ENCODE measurements at regions not wholly inside any gene's neighbourhood (a gene's known extent, or its start where the extent isn't known, plus 50 kb on each side); places are given as distances from the start of the nearest gene placed in this dataset.
"Not testable (repeated sequence)": the region's sequence is repeated elsewhere in the genome, so short reads cannot be mapped to it uniquely, and the experiment has no call there.

- DNase-seq (ENCODE audit: insufficient read length, low spot score); FAIRE-seq: not testable (repeated sequence)
These were observed 173.0 kb downstream of the DMAC1 start for GRCh38 chr9:7626571-7627029.

GRCh38 chr9:7622481-7622880, 177.1 kb downstream of the DMAC1 start:
- no peak for FAIRE-seq
- DNase-seq (ENCODE audit: insufficient read length, low spot score), result no peak

GRCh38 chr9:7615344-7615743, 184.2 kb downstream of the DMAC1 start:
- DNase-seq (ENCODE audit: insufficient read length, low spot score) (no peak), FAIRE-seq (no peak)

DNA sequence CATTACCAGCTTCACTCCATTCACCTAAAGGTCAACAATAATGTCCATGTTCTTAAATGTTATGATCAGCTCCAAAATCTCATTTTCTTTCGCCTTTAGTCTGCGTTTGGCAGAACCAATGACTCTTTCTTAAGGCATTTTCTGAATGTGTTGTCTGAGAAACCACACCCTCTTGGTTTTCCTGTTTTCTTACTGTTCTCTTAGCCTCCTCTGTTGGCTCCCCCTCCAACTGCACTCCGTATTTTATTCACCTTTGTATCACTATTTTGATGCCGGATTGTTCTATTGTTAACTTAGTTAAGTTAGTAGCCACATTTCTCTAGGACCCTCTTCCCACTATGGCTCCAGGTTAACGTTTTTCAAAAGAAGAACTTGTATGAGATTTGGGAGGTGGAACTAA, 185.6 kb downstream of the DMAC1 start:
- FAIRE-seq, result no peak
- DNase-seq (ENCODE audit: insufficient read length, low spot score), result no peak

DNA sequence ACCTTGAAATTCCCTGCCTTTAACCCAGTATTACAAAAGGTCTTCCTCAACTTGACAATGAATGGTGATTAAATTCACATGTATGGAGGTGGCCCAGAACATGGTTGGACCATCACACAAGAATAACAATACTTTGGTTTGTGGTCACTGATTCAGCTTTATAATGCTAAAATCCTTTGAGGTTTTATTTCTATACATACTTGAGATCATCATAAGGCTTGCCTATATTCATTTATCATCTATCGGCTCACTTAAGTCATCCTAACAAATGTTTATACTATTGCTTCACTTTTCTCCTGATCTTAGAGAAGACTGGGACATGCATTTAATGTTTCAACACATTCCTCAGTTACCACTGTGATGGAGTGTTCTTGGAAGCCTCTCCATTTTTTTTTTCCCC, 191.3 kb downstream of the DMAC1 start:
- FAIRE-seq (no peak), DNase-seq (ENCODE audit: insufficient read length, low spot score) (no peak)

DNA sequence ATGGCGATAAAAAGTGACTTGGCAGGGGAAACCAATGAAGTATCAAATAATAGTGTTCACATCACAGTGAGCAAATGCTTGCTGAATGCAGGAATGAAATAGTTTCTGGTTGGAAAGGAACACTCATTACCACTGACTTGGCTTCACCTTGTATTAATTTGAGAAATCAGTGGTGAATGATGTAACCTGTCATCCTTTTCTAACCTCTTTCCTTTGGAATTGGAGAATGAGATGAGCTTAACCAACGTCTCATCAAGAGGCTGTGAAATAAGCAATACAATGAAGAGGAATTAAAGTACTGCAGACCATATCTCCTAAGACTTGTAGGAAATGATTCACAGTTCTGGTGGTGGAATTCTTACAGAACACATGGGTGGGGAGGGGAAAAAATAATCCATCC, 192.2 kb downstream of the DMAC1 start:
- DNase-seq (ENCODE audit: insufficient read length, low spot score) (no peak), FAIRE-seq (no peak)

GRCh38 chr9:7606591-7606990, 193.0 kb downstream of the DMAC1 start:
- DNase-seq (ENCODE audit: insufficient read length, low spot score), result no peak
- FAIRE-seq, result no peak

- DNase-seq (ENCODE audit: insufficient read length, low spot score) (no peak), FAIRE-seq (no peak)
These were observed 197.8 kb downstream of the DMAC1 start for GRCh38 chr9:7601739-7602138.

- DNase-seq (ENCODE audit: insufficient read length, low spot score) (no peak), FAIRE-seq (no peak)
These were observed 201.9 kb downstream of the DMAC1 start for GRCh38 chr9:7597716-7598115.

DNA sequence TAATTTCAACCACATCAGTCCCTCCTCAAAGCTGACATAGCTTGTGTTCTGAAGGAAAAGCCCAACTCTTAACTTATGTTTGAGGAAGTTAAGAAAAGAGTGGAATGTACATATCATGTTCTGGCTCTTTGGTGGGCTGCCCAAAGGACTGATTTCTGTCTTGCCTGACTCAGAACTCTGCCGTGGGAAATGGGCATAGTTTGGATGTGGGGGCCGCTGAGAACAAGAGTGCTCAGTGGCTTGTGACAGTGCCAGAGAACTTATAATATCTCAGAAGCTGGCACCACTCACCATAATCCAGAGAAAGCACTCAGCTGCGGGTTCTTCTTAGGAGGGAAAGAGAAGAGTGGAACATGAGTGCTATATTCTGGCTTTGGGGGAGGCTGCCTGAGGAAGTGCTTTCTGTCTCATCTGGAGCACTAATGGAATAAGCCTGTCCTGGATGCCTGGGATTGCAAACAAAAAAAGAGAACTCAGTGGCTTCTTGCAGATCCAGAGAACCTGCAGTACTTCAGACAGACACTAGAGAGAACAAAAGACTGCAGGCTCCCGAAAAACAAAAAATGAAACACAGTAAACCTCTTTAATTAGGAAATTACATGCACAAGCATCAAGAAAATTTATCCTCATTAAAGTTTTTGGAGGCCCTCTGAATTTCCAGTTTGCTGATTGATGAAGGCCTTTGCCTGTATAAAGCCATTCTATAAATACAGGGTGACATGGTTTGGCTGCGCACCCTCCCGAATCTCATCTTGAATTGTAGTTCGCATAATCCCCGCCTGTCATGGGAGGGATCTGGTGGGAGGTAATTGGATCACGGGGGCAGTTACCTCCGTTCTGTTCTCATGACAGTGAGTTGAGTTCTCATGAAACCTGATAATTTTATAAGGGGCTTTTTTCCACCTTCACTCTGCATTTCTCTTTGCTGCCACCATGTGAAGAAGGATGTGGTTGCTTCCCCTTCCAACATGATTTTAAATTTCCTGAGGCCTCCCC, 207.0 kb downstream of the DMAC1 start:
- no peak for DNase-seq (ENCODE audit: insufficient read length, low spot score)
- no peak for FAIRE-seq

DNA sequence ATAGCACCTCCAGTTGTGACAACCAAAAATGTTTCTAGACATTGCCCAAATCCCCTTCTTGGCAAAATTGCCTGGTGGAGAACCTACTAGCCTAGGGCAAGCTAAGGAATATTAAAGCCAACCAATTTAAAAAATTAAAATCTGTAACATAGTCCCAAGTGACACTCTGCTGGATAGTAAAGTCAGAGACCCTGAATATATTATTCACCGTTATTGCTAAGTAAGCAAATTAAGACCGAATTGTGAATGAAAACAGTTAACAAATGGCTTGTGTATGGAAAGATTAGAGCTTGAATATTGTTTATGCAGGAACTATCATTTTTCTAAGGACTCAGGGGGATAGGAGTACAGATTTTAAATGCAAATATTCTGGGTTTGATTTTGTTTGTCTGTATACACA, 208.1 kb downstream of the DMAC1 start:
- FAIRE-seq, result no peak

DNA sequence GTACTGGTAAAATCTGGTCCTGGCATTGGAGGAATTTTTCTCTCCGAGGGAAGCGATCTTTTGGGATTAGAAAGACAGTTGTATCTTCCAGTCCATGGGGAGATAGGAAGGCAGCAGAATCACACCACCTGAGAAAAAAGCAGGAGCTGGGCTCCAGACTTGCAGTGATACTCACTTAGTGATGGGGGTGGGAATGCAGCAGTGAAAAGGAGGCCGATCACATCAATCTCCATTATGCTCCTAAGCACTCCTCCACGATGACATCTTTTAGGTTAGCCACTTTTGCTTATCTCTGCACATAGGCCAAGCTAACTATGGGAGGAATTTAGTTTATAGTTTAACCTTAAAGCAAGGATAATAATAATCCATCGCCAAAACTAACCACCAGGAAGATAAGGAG, 219.0 kb downstream of the DMAC1 start:
- no peak for DNase-seq (ENCODE audit: insufficient read length, low spot score)
- no peak for FAIRE-seq

More for the DNA sequence above, 208.1 kb downstream of the DMAC1 start:
- DNase-seq (ENCODE audit: insufficient read length, low spot score), result no peak

- FAIRE-seq (no peak), DNase-seq (ENCODE audit: insufficient read length, low spot score) (no peak)
These were observed 220.2 kb downstream of the DMAC1 start for GRCh38 chr9:7579351-7579750.

- FAIRE-seq (no peak), DNase-seq (ENCODE audit: insufficient read length, low spot score) (no peak)
These were observed 220.6 kb downstream of the DMAC1 start for GRCh38 chr9:7578951-7579350.

DNA sequence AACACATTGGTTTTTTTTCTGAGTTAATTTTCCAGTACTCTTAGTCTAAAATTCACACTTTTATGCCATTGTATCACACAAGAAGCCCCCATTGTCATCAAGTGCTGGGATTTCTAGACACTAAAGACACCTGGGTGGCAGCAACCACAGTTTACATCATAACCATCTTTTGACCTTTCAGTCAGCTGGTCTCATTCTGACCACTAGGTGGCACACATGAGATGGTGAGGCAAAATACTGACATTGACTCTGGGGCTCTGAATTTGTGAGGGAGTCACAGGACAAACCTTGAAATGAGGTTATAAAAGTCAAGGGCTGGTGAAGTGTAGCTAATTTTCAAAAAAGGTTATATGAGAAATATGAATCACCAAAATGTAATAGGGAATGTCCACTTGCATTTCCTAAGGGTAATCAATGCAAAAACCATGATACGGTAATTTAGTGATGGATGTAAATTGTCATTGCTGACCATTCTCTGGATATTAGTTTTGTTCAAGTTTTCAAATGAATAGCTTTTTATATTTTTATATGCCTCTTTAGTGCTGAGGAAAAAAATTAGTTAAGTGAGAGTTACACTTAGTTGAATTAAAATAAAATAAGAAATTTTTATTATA, 229.4 kb downstream of the DMAC1 start:
- DNase-seq (ENCODE audit: insufficient read length, low spot score) (peak; percentile 5), FAIRE-seq (peak; percentile 33)

DNA sequence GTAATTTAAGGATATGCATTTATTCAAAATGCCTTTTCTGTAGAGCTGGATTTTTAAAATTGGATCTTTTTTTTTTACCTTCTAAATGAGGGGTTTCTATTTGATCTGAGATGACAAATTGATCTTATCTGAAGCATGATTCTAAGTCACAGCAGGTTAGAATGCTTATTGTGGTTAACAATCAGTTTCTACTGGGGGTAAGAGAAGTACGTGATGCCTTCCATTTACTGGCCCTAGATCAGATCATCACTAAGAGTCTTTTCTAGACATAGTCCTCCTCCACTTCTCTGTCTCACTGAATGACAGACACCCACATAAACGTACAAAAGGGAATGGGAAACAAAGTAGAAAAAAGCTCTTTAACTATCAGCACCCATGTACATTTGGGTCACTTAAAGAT, 231.9 kb downstream of the DMAC1 start:
- DNase-seq (ENCODE audit: insufficient read length, low spot score) (no peak), FAIRE-seq (no peak)

DNA sequence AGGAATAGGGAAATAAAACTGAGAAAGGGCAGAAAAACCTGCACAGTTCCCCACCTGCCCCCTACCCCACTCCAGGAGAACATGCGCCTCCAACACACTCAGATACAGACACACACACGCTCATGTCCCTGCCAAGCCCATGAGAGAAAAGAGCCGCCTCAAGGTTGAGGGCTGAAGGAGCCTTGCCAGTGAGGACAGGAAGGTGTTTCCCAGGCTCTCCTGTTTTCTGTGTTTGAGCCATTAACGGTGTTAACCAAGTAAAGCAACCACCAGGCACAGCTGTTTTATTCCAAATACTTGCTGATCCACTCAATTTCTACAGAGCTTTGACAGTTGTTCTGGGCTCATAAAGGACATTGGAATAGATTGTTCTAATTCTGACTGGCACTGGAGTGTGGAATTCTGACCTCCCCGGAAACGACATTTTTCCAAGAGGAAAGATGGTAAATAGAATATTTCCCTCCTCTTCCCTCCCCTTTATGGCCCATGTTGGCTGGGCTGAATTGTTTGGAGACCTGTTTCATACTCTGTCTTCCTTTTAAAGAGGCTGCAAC, 238.0 kb downstream of the DMAC1 start:
- FAIRE-seq, result no peak

GRCh38 chr9:7560669-7561305, 238.8 kb downstream of the DMAC1 start:
- FAIRE-seq, result no peak
- DNase-seq (ENCODE audit: insufficient read length, low spot score), result no peak

More for the DNA sequence above, 238.0 kb downstream of the DMAC1 start:
- no peak for DNase-seq (ENCODE audit: insufficient read length, low spot score)

DNA sequence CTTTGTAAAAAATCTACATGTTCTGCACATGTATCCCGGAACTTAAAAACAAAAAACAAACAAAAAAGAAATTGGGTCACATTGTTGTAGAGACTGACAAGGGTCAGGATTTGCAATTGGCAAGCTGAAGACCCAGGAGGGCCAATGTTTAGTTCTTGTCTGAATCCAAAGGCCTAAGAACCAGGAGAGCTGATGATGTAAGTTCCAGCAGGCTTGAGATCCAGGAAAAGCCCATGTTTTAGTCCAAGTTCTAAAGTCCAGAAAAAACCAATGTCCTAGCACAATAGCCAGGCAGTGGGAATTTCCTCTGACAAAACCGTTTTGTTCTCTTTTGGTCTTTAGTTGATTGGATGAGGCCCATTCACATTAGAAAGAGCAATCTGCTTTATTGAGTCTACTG, 244.9 kb downstream of the DMAC1 start:
- FAIRE-seq, result no peak

GRCh38 chr9:7552706-7553105, 246.9 kb downstream of the DMAC1 start:
- FAIRE-seq; DNase-seq (ENCODE audit: insufficient read length, low spot score): not testable (repeated sequence)

More for the DNA sequence above, 244.9 kb downstream of the DMAC1 start:
- no peak for DNase-seq (ENCODE audit: insufficient read length, low spot score)

GRCh38 chr9:7549249-7549648, 250.3 kb downstream of the DMAC1 start:
- FAIRE-seq (no peak), DNase-seq (ENCODE audit: insufficient read length, low spot score) (no peak)
